ENCODE measurements at regions not wholly inside any gene's neighbourhood (a gene's known extent, or its start where the extent isn't known, plus 50 kb on each side); places are given as distances from the start of the nearest gene placed in this dataset.

GRCh38 chr6:14713008-14713960 is 532.6 kb upstream of the JARID2 start:
- Histone ChIP-seq H3K4me3 (ENCODE audit: low read depth, low read length) (no peak overlapping the region), H3K36me3 (ENCODE audit: insufficient read depth) (no peaks in the 10 kb centered on the region), H3K4me1 (ENCODE audit: insufficient read depth) (no peaks in the 10 kb centered on the region), H3K27ac (ENCODE audit: low read depth) (no peak overlapping the region)
- 72% methylated on average over 15 of the region's 15 CpGs for WGBS
- no peak for DNase-seq (ENCODE audit: extremely low spot score)

- no peak overlapping the region for H3K27ac ChIP-seq (ENCODE audit: low read depth)
- H3K4me3 ChIP-seq (ENCODE audit: low read depth, low read length) = no peak overlapping the region
- 90% methylated on average over 3 of the region's 3 CpGs for WGBS
- H3K36me3 ChIP-seq (ENCODE audit: insufficient read depth) = no peaks in the 10 kb centered on the region
- DNase-seq (ENCODE audit: extremely low spot score) = no peak
- no peaks in the 10 kb centered on the region for H3K4me1 ChIP-seq (ENCODE audit: insufficient read depth)
Observed at GRCh38 chr6:14713966-14714631, 531.8 kb upstream of the JARID2 start.

GRCh38 chr6:14715076-14715475 is 530.8 kb upstream of the JARID2 start:
- WGBS = 94% methylated on average over 5 of the region's 5 CpGs
- H3K4me3 ChIP-seq (ENCODE audit: low read depth, low read length) = no peak overlapping the region
- H3K27ac ChIP-seq (ENCODE audit: low read depth) = no peak overlapping the region
- no peaks in the 10 kb centered on the region for H3K4me1 ChIP-seq (ENCODE audit: insufficient read depth)
- DNase-seq (ENCODE audit: extremely low spot score) = no peak
- no peaks in the 10 kb centered on the region for H3K36me3 ChIP-seq (ENCODE audit: insufficient read depth)

GRCh38 chr6:14716499-14717146 is 529.2 kb upstream of the JARID2 start:
- WGBS = 90% methylated on average over 9 of the region's 9 CpGs
- H3K4me3 ChIP-seq (ENCODE audit: low read depth, low read length) = no peak overlapping the region
- no peak for DNase-seq (ENCODE audit: extremely low spot score)

GRCh38 chr6:14717307-14717706 is 528.6 kb upstream of the JARID2 start:
- Histone ChIP-seq H3K27ac (ENCODE audit: low read depth) (no peak overlapping the region), H3K4me1 (ENCODE audit: insufficient read depth) (no peaks in the 10 kb centered on the region), H3K4me3 (ENCODE audit: low read depth, low read length) (no peak overlapping the region), H3K36me3 (ENCODE audit: insufficient read depth) (no peaks in the 10 kb centered on the region)
- WGBS = 90% methylated on average over 3 of the region's 3 CpGs
- DNase-seq (ENCODE audit: extremely low spot score) = no peak

More at GRCh38 chr6:14716499-14717146, 529.2 kb upstream of the JARID2 start:
- Histone ChIP-seq H3K36me3 (ENCODE audit: insufficient read depth) (no peaks in the 10 kb centered on the region), H3K4me1 (ENCODE audit: insufficient read depth) (no peaks in the 10 kb centered on the region), H3K27ac (ENCODE audit: low read depth) (no peak overlapping the region)

GRCh38 chr6:14718861-14719260 is 527.0 kb upstream of the JARID2 start:
- Histone ChIP-seq H3K27ac (ENCODE audit: low read depth) (no peak overlapping the region), H3K4me3 (ENCODE audit: low read depth, low read length) (no peak overlapping the region)
- no peak for DNase-seq (ENCODE audit: extremely low spot score)

GRCh38 chr6:14719270-14719669 is 526.6 kb upstream of the JARID2 start:
- Histone ChIP-seq H3K4me1 (ENCODE audit: insufficient read depth) (no peaks in the 10 kb centered on the region), H3K4me3 (ENCODE audit: low read depth, low read length) (no peak overlapping the region), H3K27ac (ENCODE audit: low read depth) (no peak overlapping the region), H3K36me3 (ENCODE audit: insufficient read depth) (no peaks in the 10 kb centered on the region)
- DNase-seq (ENCODE audit: extremely low spot score) = no peak
- 82% methylated on average over 7 of the region's 7 CpGs for WGBS

More at GRCh38 chr6:14718861-14719260, 527.0 kb upstream of the JARID2 start:
- WGBS = 62% methylated on average over 4 of the region's 4 CpGs
- no peaks in the 10 kb centered on the region for H3K36me3 ChIP-seq (ENCODE audit: insufficient read depth)
- H3K4me1 ChIP-seq (ENCODE audit: insufficient read depth) = no peaks in the 10 kb centered on the region

GRCh38 chr6:14720411-14721102 is 525.3 kb upstream of the JARID2 start:
- 88% methylated on average over 1 of the region's 1 CpG for WGBS
- H3K36me3 ChIP-seq (ENCODE audit: insufficient read depth) = no peaks in the 10 kb centered on the region
- no peak overlapping the region for H3K27ac ChIP-seq (ENCODE audit: low read depth)
- H3K4me3 ChIP-seq (ENCODE audit: low read depth, low read length) = no peak overlapping the region
- DNase-seq (ENCODE audit: extremely low spot score) = no peak
- no peaks in the 10 kb centered on the region for H3K4me1 ChIP-seq (ENCODE audit: insufficient read depth)

GRCh38 chr6:14721103-14721758 is 524.6 kb upstream of the JARID2 start:
- Histone ChIP-seq H3K27ac (ENCODE audit: low read depth) (no peak overlapping the region), H3K36me3 (ENCODE audit: insufficient read depth) (no peaks in the 10 kb centered on the region), H3K4me1 (ENCODE audit: insufficient read depth) (no peaks in the 10 kb centered on the region), H3K4me3 (ENCODE audit: low read depth, low read length) (no peak overlapping the region)
- DNase-seq (ENCODE audit: extremely low spot score) = no peak
- WGBS = 60% methylated on average over 9 of the region's 9 CpGs

GRCh38 chr6:14722001-14722562 is 523.8 kb upstream of the JARID2 start:
- no peak for DNase-seq (ENCODE audit: extremely low spot score)
- Histone ChIP-seq H3K4me1 (ENCODE audit: insufficient read depth) (no peaks in the 10 kb centered on the region), H3K36me3 (ENCODE audit: insufficient read depth) (no peaks in the 10 kb centered on the region), H3K27ac (ENCODE audit: low read depth) (no peak overlapping the region), H3K4me3 (ENCODE audit: low read depth, low read length) (no peak overlapping the region)
- 72% methylated on average over 2 of the region's 2 CpGs for WGBS

GRCh38 chr6:14722704-14723103 is 523.2 kb upstream of the JARID2 start:
- DNase-seq (ENCODE audit: extremely low spot score) = no peak
- Histone ChIP-seq H3K27ac (ENCODE audit: low read depth) (no peak overlapping the region), H3K4me1 (ENCODE audit: insufficient read depth) (no peaks in the 10 kb centered on the region), H3K4me3 (ENCODE audit: low read depth, low read length) (no peak overlapping the region), H3K36me3 (ENCODE audit: insufficient read depth) (no peaks in the 10 kb centered on the region)
- WGBS = 87% methylated on average over 9 of the region's 9 CpGs

GRCh38 chr6:14723535-14724086 is 522.3 kb upstream of the JARID2 start:
- H3K4me1 ChIP-seq (ENCODE audit: insufficient read depth) = no peaks in the 10 kb centered on the region
- 97% methylated on average over 2 of the region's 2 CpGs for whole genome bisulfite sequencing
- no peak overlapping the region for H3K27ac ChIP-seq (ENCODE audit: low read depth)
- DNase-seq (ENCODE audit: extremely low spot score) = no peak
- no peak overlapping the region for H3K4me3 ChIP-seq (ENCODE audit: low read depth, low read length)
- H3K36me3 ChIP-seq (ENCODE audit: insufficient read depth) = no peaks in the 10 kb centered on the region

All from urinary bladder (tissue), 3 donors.